ENCODE measurements at regions not wholly inside any gene's neighbourhood (a gene's known extent, or its start where the extent isn't known, plus 50 kb on each side); places are given as distances from the start of the nearest gene placed in this dataset.
"Not testable (repeated sequence)": the region's sequence is repeated elsewhere in the genome, so short reads cannot be mapped to it uniquely, and the experiment has no call there.

DNA sequence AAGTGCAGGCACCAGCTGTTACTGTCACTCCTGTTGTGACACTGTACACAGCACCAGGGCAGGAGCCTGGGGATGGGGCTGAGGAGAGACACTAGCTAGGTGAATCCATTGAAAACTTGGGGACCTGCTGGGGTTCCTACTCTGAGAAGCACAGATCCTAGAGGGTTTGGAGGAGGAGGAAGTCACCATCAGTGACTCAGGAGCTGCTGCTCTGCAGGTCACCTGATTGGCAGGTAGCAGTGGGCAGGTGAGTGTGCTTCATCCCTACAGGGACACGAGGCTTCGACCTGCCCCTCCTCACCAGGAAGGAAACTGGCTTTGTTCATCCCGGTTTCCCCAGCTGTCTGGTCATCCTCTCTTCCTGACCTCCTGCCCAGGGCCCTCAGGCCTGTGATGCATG, 491.6 kb downstream of the TMEM121 start:
- not testable (repeated sequence) for TF ChIP-seq POLR2A (IDR thresholded peaks at IDR 0.05; ENCODE audit: low read length); CEBPB (IDR thresholded peaks at IDR 0.05); POLR2AphosphoS2 (conservative IDR thresholded peaks at IDR 0.05; ENCODE audit: low read length); MAFK (IDR thresholded peaks at IDR 0.05; ENCODE audit: partially characterized antibody); RFX5 (IDR thresholded peaks at IDR 0.05); FOXS1 (CRISPR knock-in tag; IDR thresholded peaks at IDR 0.05); MYC (IDR thresholded peaks at IDR 0.05; ENCODE audit: borderline replicate concordance, low read length); BHLHE40 (IDR thresholded peaks at IDR 0.05; ENCODE audit: low read depth, low read length); RAD21 (conservative IDR thresholded peaks at IDR 0.05 in 1 of 2, IDR thresholded peaks at IDR 0.05 in 1 of 2); KDM5A (IDR thresholded peaks at IDR 0.05)
- TF ChIP-seq, protein P1, sequence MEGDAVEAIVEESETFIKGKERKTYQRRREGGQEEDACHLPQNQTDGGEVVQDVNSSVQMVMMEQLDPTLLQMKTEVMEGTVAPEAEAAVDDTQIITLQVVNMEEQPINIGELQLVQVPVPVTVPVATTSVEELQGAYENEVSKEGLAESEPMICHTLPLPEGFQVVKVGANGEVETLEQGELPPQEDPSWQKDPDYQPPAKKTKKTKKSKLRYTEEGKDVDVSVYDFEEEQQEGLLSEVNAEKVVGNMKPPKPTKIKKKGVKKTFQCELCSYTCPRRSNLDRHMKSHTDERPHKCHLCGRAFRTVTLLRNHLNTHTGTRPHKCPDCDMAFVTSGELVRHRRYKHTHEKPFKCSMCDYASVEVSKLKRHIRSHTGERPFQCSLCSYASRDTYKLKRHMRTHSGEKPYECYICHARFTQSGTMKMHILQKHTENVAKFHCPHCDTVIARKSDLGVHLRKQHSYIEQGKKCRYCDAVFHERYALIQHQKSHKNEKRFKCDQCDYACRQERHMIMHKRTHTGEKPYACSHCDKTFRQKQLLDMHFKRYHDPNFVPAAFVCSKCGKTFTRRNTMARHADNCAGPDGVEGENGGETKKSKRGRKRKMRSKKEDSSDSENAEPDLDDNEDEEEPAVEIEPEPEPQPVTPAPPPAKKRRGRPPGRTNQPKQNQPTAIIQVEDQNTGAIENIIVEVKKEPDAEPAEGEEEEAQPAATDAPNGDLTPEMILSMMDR (IDR thresholded peaks at IDR 0.05): not testable (repeated sequence)
- TF ChIP-seq, protein P2, sequence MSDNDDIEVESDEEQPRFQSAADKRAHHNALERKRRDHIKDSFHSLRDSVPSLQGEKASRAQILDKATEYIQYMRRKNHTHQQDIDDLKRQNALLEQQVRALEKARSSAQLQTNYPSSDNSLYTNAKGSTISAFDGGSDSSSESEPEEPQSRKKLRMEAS (IDR thresholded peaks at IDR 0.05): not testable (repeated sequence)
